ENCODE measurements at regions not wholly inside any gene's neighbourhood (a gene's known extent, or its start where the extent isn't known, plus 50 kb on each side); places are given as distances from the start of the nearest gene placed in this dataset.

DNA sequence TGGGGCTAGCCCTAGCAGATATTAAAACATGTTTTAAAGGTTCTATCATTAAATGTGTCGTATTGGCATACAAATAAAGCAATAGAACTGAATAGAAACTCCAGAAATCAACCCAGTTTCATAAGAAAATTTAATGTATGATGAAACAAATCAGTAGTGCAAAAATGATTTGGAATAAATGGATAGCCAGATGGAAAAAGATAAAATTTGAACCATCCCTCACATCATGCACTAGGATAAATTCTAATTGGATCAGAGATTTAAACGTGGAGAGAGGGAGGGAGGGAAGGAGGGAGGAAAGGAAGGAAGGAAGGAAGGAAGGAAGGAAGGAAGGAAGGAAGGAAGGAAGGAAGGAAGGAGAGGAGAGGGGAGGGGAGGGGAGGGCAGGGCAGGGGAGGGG is 235.3 kb downstream of the SEC61B start:
- TF ChIP-seq, protein P1, sequence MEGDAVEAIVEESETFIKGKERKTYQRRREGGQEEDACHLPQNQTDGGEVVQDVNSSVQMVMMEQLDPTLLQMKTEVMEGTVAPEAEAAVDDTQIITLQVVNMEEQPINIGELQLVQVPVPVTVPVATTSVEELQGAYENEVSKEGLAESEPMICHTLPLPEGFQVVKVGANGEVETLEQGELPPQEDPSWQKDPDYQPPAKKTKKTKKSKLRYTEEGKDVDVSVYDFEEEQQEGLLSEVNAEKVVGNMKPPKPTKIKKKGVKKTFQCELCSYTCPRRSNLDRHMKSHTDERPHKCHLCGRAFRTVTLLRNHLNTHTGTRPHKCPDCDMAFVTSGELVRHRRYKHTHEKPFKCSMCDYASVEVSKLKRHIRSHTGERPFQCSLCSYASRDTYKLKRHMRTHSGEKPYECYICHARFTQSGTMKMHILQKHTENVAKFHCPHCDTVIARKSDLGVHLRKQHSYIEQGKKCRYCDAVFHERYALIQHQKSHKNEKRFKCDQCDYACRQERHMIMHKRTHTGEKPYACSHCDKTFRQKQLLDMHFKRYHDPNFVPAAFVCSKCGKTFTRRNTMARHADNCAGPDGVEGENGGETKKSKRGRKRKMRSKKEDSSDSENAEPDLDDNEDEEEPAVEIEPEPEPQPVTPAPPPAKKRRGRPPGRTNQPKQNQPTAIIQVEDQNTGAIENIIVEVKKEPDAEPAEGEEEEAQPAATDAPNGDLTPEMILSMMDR (IDR thresholded peaks at IDR 0.05 in 4 of 5, conservative IDR thresholded peaks at IDR 0.05 in 1 of 5): no peak
- no peak for TF ChIP-seq POLR2A (IDR thresholded peaks at IDR 0.05)
